ENCODE measurements at regions not wholly inside any gene's neighbourhood (a gene's known extent, or its start where the extent isn't known, plus 50 kb on each side); places are given as distances from the start of the nearest gene placed in this dataset.

GRCh38 chr18:28995319-28995718 lies 818.4 kb upstream of the CDH2 start (continued):
- no peak for TF ChIP-seq ZFP62 (CRISPR knock-in tag; IDR thresholded peaks at IDR 0.05)
- no peak for TF ChIP-seq HNRNPL (IDR thresholded peaks at IDR 0.05; ENCODE audit: low read depth, low read length)
- TF ChIP-seq ZNF484 (CRISPR knock-in tag; IDR thresholded peaks at IDR 0.05; ENCODE audit: borderline replicate concordance, low read depth) = no peak
- TF ChIP-seq RFX1 (IDR thresholded peaks at IDR 0.05) = no peak
- no peak for TF ChIP-seq NBN (conservative IDR thresholded peaks at IDR 0.05)
- TF ChIP-seq HNRNPK (IDR thresholded peaks at IDR 0.05; ENCODE audit: low read depth, low read length, poor library complexity, severe bottlenecking) = no peak
- TF ChIP-seq ZNF251 (CRISPR knock-in tag; IDR thresholded peaks at IDR 0.05) = no peak
- TF ChIP-seq ZZZ3 (CRISPR knock-in tag; IDR thresholded peaks at IDR 0.05; ENCODE audit: borderline replicate concordance) = no peak
- TF ChIP-seq TRIM24 (CRISPR knock-in tag; IDR thresholded peaks at IDR 0.05) = no peak
- TF ChIP-seq ZNF451 (CRISPR knock-in tag; IDR thresholded peaks at IDR 0.05) = no peak

- WGBS (ENCODE audit: low lambda C conversion rate) = 0% methylated on average over 1 of the region's 1 CpG
- no TSS peak for BruUV-seq (replicated peaks)
- in situ Hi-C loops (cut with HindIII; ENCODE audit: extremely low pct_ligation_motif_present, low pct_unique_long_range_greater_than_20kb) = no loop called here
- Histone ChIP-seq H3K9ac (ENCODE audit: insufficient read depth, low read depth, low read length) (no peak overlapping the region), H2AFZ (ENCODE audit: low read length) (no peak overlapping the region), H4K20me1 (ENCODE audit: insufficient read depth, low read length) (no peaks in the 10 kb centered on the region), H3K79me2 (ENCODE audit: insufficient read depth, low read length) (no peaks in the 10 kb centered on the region), H3K27me3 (ENCODE audit: control insufficient read depth in 1 of 2, insufficient read depth in 2 of 2, low read length in 2 of 2) (no peaks in the 10 kb centered on the region), H3K9me3 (ENCODE audit: low read length) (no peaks in the 10 kb centered on the region), H3K27ac (ENCODE audit: extremely low read length, insufficient read depth, low read length) (no peak overlapping the region), H3K4me1 (ENCODE audit: insufficient read depth, low read length) (no peaks in the 10 kb centered on the region), H3K36me3 (replicated peaks in 1 of 2; ENCODE audit: control insufficient read depth in 1 of 2, insufficient read depth in 2 of 2, low read length in 2 of 2) (no peaks in the 10 kb centered on the region), H3K4me3 (replicated peaks in 1 of 3; ENCODE audit: insufficient read depth in 1 of 3, low read depth in 2 of 3, low read length in 3 of 3) (no peak overlapping the region), H3K4me2 (ENCODE audit: low read depth, low read length) (no peak overlapping the region)
- CTCF ChIA-PET (ENCODE audit: low intra/inter-chr PET ratio, low total read pairs) = no interaction called here
- POLR2A ChIA-PET = no interaction called here
- FAIRE-seq (no peak), ATAC-seq (no peak), DNase-seq (ENCODE audit: low spot score) (no peak)
- intact Hi-C loops (cut with micrococcal nuclease; ENCODE audit: unreplicated experiment) = no loop called here
- TF ChIP-seq ZNF326 (CRISPR knock-in tag; IDR thresholded peaks at IDR 0.05; ENCODE audit: borderline replicate concordance) (no peak), ZNF407 (CRISPR knock-in tag; IDR thresholded peaks at IDR 0.05; ENCODE audit: not compliant biosample characterization) (no peak), RBFOX2 (IDR thresholded peaks at IDR 0.05; ENCODE audit: low read depth, low read length) (no peak), LCORL (IDR thresholded peaks at IDR 0.05) (no peak), LCORL (CRISPR knock-in tag; IDR thresholded peaks at IDR 0.05) (no peak), TERF1 (CRISPR knock-in tag; IDR thresholded peaks at IDR 0.05) (no peak)
Observed at GRCh38 chr18:28984731-28985130, 807.8 kb upstream of the CDH2 start.
